HG02852 (cell line): ENCODE measurements at regions not wholly inside any gene's neighbourhood (a gene's known extent, or its start where the extent isn't known, plus 50 kb on each side); places are given as distances from the start of the nearest gene placed in this dataset.
"Not testable (repeated sequence)": the region's sequence is repeated elsewhere in the genome, so short reads cannot be mapped to it uniquely, and the experiment has no call there.

Experiments used
- ATAC-seq: cut with Tn5 transposase; IDR thresholded peaks from one replicate; pipeline ENCODE4 v1.9.1; 2021; ENCODE audit warnings: mild to moderate bottlenecking, moderate library complexity; ENCODE audit not compliant: unreplicated experiment

DNA sequence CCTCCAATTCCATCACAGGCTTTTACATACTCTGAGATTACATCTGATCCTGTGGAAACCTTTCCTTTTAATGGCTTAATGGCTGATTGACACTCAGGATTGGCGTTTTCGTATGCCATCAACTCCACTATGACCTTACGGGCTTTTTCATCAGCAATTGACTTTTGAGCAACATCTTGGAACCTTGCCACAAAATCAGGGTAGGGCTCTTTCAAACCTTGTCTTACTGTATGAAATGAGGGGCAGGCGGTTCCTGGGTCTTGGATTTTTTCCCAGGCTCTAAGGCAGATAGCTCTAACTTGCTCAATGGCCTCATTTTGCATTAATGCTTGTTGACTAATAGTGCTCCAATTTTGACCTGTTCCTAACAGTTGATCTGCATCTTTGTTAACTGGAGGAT, 250.9 kb upstream of the PRKCQ start:
- not testable (repeated sequence) for ATAC-seq

DNA sequence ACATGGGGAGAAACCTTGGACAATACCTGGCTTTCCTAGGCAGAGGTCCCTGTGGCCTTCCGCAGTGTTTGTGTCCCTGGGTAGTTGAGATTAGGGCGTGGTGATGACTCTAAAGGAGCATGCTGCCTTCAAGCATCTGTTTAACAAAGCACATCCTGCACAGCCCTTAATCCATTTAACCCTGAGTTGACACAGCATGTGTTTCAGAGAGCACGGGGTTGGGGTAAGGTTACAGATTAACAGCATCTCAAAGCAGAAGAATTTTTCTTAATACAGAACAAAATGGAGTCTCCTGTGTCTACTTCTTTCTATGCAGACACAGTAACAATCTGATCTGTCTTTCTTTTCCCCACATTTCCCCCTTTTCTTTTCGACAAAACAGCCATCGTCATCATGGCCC, 244.7 kb upstream of the PRKCQ start:
- not testable (repeated sequence) for ATAC-seq

DNA sequence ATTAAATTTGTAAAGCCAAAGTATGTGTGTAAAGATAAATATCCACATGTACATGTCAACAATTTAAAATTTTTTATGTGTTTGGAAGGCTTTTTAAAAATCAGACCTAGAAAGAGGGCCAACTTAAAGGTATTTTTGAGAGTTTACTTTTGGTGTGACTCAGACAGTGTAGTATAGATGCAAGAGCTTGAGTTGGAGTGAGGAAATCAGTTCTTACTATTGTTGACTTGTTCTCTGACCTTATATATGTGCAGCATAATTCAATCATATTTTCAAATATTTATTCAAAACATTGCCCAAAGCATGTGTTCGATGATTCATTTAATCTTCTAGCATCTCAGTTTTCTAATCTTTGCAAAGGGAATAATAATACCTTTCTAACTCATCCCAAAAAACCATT, 243.7 kb upstream of the PRKCQ start:
- ATAC-seq: no peak

DNA sequence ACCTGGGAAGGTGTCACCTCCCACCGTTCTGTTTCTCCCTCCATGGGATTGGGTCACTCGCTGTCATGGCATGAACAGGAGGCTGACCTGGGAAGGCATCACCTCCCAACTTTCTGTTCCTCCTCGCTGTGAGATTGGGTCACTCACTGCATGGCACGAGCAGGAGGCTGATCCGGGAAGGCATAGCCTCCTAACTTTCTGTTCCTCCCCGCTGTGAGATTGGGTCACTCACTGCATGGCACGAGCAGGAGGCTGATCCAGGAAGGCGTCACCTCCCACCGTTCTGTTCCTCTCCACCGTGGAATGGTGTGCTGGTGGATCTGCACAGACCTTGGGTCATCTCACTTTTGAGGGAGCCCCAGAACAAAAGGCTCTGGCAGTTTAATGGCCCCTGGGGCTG, 239.2 kb upstream of the PRKCQ start:
- ATAC-seq: no peak

DNA sequence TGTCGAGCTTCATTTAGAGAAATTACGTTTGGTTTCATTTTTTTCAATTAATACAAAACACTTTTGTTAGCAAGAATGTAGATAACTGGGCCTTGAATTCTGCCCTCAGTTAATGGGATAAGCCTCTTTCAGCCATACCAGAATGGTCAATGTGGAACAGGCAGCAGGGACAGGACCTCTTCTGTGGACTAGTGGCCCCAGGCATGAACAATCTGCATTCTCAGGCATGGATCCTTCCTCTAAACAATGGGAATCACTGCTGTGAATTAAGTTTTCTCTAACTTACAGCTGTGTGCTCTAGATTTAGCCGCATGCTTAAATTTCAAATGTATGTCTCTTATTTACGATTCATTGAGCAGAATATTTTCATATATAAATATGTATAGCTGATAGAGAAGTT, 237.7 kb upstream of the PRKCQ start:
- no peak for ATAC-seq

DNA sequence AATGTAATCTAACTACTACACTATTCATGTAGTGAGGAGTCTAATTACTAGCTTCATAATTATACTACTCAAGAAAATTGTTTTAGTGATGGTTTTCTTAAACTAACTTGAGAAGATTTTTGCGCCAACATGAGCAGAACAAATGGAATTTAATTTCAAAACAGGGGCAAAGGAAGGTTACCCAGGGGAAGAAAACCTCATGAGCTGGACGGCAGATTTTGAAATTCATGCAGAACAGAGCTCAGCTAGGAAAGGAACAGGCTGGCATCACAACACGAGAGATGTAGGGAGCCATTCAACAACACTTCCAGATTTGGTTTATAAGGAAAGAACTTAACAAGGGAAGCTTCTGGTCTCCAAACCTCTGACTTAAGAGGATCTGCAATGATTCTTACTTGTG, 235.3 kb upstream of the PRKCQ start:
- ATAC-seq: no peak

DNA sequence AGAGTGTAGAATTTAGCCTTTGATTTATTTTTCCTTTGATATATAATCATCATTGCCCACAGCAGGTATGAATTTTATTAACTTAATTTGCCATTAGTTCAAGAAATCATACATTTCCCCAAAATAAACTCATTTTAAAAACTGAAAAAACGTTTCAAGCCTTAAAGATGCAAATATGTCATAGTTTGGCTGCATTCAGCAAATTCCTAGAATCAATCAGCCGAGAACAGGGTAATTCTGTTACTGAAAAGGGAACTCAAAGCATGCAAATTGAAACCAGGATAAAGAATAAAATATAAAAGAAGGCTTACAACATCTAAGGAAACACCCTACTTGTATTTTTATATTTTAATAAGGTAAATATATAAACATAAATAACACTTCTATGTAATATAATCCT, 233.8 kb upstream of the PRKCQ start:
- ATAC-seq: no peak

DNA sequence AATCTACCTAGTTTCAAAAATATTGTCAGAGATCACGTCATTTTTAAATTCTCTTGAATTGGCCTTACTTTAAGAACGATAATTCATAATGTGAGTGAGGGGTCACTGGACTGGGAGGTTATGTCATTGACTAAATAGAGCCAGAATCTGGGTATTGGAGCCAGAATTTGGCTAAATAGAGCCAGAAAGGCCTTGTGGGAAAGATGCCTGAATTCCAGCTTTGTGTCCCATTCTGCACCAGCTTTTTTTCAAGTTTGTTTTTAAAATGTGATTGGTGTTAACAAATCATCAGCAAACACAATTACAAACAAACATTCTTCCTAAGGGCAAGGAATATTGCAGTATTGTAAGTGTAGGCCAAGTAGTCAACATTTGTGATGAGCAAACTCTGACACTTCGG, 233.2 kb upstream of the PRKCQ start:
- no peak for ATAC-seq

DNA sequence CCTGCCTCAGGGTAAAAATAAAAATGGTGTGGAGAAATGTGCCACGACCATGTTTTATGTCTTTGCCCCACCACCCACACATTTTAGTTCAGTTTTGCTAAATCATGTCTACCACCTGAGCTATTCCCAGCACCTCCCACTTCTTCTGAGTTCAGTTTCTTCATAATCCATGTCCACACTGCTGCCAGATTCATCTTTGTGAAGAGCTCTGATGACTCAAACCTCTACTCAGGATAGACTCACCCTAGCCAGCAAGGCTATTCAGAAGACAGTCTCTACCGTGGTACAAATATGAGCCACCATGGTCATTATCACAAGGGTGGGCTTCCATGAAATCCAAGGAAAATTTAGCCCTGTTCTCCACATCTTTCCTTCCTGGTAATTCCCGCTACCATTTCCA, 231.1 kb upstream of the PRKCQ start:
- no peak for ATAC-seq

DNA sequence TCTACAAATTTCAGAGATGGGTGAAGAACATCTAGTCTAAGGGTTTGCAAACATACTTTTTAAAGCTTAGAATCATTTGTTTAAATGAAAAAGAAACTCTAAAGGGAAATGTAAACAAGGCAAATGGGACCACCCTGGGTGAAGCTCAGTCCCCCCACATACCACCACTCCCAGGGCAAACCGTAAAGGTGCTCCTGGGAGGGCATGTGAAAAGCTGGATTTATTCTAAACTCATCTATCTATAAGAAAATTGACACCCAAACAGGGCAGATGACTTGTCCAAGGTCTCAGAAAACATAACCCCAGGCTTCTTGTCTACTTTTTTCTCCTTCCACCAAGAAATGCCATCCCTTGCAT, 223.3 kb upstream of the PRKCQ start:
- no peak for ATAC-seq

DNA sequence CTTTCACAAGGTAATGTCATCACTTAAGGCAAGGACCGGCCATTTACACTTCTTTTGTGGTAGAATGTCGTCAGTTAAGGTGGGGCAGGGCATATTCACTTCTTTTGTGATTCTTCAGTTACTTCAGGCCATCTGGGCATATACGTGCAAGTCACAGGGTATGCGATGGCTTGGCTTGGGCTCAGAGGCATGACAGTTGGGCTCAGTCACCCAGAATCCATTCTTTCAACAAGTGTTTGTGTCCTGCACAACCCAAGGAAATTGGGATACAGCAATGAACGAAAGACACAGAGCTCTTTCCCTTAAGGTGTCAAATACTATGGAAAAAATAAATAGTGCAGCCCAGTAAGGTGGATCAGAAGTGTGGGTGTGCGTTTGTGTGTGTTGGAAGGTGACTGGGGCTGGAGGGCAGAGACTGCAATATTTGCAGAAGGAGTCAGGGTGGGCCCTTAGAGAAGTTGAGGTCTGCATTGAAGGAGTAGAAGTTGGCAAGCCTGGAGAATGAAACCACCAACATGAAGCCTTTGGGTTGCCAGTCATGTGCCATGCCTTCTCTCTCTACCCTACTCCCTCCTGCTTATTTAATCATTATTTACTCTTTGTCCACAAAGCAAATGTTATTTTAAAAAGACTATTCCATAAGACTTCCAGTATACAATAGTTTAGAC, 222.8 kb upstream of the PRKCQ start:
- no peak for ATAC-seq

DNA sequence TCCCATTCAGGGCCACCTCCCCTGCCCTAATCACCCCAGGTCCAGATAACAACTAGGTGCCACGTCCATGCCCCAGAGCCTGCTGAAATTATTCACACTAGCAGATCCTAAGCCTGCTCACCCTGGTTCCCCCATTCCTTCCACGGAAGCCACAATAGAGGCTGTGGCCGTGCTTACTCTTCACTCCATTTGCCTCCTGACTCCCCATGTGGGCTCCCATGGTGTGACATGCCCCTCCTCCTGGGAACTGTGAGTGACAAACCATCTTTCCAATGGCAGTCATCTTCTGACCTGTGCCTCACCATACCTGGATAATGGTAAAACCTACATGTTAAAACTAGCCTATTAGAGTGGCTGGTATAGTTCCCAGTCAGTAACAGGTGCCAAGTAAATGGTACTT, 216.2 kb upstream of the PRKCQ start:
- ATAC-seq: no peak

DNA sequence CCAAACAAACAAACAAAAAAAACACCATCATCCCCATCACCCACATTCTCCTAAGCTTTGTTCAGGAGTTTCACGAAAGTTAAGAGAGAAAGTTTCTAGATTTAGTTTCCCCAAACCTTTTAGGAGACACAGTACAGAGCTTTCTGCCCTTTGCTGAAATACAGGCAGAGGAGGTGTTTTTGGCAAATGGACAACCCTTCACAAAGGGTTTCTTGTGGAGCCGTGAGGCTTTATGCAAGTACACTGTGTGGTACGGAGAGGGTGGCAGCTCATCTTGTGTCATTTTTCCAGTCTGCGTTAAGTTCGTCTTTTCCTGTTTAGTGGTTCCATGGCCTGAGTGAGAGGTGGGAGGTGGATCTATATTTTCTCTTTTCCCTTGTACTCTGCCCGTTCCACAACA, 215.5 kb upstream of the PRKCQ start:
- no peak for ATAC-seq

DNA sequence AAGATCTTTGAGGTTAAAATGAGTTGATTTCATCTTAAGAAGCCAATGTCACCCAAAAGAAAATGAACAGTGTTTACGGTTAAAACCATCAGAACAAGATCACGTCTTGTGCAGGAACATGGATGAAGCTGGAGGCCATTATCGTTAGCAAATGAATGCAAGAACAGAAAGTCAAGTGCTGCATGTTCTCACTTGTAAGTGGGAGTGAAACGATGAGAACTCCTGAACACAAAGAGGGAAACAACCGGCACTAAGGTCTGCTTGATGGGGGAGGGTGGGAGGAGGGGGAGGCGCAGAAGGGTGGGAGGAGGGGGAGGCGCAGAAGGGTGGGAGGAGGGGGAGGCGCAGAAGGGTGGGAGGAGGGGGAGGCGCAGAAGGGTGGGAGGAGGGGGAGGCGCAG, 214.8 kb upstream of the PRKCQ start:
- ATAC-seq: not testable (repeated sequence)

DNA sequence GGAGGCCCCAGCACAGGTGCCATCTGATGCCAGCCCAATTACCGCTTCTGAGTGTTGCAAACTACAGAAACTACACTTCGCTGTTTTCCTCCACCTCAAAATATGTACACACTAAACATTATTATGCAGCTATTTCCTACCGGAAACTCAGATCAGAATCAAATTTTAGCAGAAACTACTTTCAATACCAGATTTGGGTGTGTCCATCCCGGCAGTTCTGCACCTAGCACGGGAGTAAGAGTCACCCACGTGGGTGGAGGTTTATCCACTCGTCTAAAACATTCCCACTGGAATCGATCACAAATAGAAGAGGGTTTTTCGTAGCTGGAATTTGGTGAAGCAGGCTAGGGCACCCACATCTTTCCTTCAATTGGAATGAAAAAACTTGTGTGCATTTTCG, 214.4 kb upstream of the PRKCQ start:
- ATAC-seq: no peak

DNA sequence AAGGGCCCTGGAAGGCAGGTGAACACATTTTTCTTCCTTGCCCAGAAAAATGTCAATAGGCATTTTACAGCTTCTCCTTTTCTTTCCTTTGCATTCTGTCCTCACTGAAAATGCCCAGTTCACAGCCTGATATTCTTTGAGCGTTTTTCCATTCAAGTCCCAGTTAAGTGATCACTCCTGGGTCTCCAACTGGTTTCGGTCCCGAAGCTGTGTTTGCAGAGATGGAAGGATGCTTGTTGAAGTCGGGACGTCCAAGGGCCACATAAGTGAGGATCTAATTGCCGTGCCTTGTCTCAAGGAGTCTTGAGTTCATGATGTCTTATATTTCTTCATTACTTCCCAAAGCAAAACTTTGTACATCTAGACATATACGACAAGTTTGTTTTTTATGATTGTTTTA, 208.7 kb upstream of the PRKCQ start:
- ATAC-seq: no peak

DNA sequence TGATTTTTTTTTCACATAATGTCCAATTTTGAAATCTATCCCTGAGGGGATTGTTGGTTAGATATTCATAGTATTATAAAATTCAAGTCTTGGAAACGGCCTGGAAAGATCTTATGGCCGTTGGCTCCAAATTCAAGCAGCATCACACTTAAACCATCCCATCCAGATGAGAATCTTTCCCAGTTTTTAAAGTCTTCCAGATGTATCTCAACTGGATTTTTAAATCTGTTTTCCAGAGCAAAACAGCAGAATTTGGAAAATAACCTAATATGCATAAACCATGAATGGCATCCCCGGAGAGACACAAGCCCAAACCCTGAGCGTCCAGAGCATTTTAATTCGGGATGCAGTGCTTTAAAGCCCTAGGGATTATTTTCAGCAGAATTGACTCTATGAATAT, 208.2 kb upstream of the PRKCQ start:
- no peak for ATAC-seq

DNA sequence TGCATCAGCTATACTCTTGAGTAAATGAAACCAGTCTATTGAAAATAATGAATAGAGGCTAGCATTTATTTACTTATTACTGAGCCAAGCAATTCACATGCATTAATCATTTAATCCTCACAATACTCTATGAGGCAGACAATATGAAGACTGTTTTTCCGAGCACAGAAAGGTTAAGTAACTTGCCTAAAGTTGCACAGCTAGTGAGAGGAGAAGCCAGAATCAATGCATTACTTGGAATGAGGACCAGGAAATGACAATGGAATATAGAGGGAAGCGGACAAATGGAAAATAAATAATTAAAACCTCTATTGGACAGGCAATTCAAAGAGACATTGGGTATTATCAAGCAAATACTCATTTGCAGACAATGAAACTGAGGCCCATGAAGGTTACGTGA, 207.6 kb upstream of the PRKCQ start:
- ATAC-seq: no peak

DNA sequence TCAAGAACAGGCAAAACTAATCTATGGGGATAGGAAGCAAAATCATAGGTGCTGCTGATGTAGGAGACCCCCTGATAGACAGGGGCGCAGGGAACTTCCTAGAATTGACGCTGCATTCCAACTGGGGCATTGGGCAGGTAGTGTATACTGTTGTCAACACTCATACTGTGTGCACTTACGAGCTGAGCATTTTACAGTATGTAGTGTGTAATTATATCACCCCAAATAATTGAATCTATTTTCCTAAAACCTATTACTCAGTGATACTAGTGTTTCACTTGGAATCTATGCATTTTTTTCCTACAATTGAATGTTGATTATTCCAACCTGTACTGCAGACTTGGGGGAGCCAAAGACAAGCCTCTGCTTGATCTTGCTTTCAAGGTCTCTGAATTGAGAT, 207.0 kb upstream of the PRKCQ start:
- no peak for ATAC-seq

DNA sequence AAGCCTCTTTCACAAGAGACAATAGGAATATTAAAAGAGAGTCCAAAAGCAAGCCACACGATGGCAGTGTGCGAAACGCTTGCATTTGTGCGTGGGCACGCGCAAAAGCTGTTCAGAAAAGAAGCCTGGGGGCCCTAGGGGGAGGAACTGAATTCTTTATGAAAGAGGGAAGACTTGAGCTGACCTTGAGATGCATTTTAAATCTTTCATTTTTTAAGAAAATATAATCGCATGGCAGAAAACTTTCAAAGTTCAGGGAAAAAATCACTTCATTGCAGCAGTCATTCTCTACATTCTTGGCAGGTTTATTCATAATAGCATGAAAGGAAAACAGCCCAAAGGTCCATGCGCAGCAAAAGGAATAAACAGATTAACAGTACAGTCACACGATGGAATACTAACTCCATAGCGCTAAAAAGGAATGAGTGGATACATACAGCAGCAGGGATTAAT, 206.5 kb upstream of the PRKCQ start:
- ATAC-seq: no peak

DNA sequence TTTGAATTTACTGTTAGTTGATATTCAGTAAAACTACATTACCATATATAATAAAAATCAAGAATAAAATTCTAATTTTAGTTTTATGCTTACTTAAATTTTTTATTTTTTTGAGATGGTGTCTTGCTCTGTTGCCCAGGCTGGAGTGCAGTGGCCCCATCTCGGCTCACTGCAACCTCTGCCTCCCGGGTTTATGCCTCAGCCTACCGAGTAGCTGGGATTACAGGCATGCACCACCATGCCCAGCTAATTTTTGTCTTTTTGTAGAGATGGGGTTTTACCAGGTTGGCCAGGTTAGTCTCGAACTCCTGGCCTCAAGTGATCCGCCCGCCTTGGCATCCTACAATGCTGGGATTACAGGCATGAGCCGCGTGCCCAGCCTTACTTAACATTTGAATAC, 204.4 kb upstream of the PRKCQ start:
- not testable (repeated sequence) for ATAC-seq

DNA sequence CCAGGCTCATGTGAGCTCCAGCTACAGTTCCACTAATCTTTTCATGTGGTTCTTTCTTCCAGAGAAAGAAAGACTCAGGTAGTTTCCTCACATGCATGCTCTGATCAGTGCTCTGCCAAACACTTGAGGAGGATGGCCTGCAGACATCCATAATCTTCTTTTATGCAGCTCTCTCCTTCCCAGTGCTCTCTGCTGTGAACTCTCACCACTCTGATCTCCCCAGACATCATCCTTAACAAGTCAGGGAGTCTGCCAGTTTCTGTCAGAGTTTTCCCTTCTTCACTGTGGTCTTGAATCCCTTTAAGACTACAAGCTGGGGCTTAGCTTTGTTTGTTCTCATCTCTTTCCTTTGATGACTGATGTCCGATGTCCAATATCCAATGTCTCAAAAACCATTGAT, 203.4 kb upstream of the PRKCQ start:
- no peak for ATAC-seq

DNA sequence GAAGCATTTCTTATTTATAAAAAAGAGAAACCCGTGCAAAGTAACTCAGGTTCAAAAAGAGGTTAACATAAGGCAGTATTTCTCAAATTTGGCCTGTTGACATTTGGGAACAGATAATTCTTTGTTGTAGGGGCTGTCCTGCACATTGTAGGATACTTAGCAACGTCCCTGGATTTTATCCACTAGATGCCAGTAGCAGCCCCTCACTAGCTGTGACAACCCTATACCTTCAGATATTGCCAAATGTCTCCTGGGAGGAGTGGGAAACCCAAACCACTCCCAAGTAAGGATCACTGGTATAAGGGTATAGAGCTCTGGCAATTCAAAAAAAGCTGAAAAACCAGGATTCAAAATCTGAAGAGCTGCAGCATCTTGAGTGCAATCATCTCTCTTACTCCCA, 202.3 kb upstream of the PRKCQ start:
- no peak for ATAC-seq
